ENCODE measurements at regions not wholly inside any gene's neighbourhood (a gene's known extent, or its start where the extent isn't known, plus 50 kb on each side); places are given as distances from the start of the nearest gene placed in this dataset.
"Not testable (repeated sequence)": the region's sequence is repeated elsewhere in the genome, so short reads cannot be mapped to it uniquely, and the experiment has no call there.

DNA sequence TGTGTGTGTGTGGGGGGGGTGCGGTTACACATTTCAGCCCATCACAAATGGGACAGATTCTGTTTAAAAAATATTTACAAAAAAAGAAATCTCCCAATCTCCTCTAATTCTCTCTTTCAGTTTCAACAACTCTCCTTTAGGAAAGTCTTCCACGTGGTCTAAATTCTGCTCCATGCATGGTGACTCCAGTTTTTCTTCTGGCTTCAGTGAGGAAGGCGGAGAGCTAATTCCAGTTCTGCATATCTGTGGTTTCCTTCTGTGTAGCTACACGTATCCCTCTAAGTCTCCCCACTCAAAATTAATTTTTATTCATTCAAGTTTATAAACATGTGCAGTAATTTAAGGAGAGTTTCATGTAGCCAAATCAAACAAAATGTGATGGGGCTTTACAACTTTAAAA is 111.6 kb downstream of the SLC4A3 start:
- no peak overlapping the region for H3K27ac Mint-ChIP-seq
- no peaks in the 10 kb centered on the region for H3K36me3 Mint-ChIP-seq (ENCODE audit: low read depth)

DNA sequence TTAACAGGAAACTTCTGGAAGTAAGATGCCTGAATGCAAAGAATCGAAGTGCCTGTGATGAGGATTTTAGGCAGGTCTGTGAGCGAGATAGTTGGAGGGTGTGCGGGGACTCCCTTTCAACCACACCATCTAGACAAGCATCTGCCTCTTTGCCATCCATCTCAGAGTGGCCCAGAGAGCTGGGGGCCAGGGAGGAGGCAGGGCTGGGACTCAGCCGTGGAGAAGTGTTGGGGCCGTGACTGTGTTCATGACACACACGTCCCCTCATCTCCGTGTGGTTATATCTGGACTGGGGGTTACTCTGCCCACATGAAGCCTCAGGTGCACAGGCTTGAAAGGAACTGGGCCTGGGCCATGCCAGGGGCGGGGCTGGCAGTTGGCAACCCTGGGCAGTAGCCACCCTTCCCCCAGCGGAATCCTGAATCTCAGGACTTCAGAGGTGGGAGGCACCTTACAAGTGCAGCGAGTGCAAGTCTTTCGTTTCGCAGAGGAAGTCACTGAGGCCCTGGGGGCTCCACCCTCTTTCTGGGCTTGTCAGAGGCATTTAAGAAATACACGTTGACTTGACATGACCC is 112.5 kb downstream of the SLC4A3 start:
- Mint-ChIP-seq H3K4me3 (no peak overlapping the region), H3K9me3 (no peaks in the 10 kb centered on the region), H3K4me1 (ENCODE audit: low read depth) (no peaks in the 10 kb centered on the region), H3K27me3 (peaks cover 8% of the 10 kb centered on the region), H3K27ac (no peak overlapping the region), H3K36me3 (ENCODE audit: low read depth) (no peaks in the 10 kb centered on the region)
- no peak for DNase-seq

More for the DNA sequence above, 111.6 kb downstream of the SLC4A3 start:
- Mint-ChIP-seq H3K4me3 (no peak overlapping the region), H3K4me1 (ENCODE audit: low read depth) (no peaks in the 10 kb centered on the region), H3K9me3 (no peaks in the 10 kb centered on the region), H3K27me3 (peaks cover 10% of the 10 kb centered on the region)
- no peak for DNase-seq

DNA sequence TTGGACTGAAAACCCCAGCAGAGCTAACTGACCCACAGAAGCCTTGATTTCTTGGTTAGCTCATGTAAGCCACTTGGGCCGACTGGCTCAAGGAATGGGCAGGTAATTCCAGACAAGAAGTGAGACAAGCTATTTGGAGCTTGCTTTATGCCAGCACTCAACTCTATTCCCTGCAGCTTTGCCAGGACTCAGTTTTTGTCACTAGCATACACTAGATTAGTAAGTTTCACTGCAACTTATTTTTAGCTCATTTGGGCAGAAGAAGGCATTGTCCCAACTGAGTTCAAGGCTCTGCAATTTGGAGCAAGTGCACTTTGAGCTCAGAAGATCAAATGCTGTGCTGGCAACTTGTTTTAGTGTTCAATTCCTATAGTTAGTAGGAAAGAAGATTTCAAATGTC is 116.1 kb downstream of the SLC4A3 start:
- Mint-ChIP-seq H3K36me3 (ENCODE audit: low read depth) (no peaks in the 10 kb centered on the region), H3K27ac (no peak overlapping the region), H3K9me3 (no peaks in the 10 kb centered on the region), H3K4me1 (ENCODE audit: low read depth) (no peaks in the 10 kb centered on the region), H3K4me3 (no peak overlapping the region), H3K27me3 (peaks cover 3% of the 10 kb centered on the region)
- no peak for DNase-seq

DNA sequence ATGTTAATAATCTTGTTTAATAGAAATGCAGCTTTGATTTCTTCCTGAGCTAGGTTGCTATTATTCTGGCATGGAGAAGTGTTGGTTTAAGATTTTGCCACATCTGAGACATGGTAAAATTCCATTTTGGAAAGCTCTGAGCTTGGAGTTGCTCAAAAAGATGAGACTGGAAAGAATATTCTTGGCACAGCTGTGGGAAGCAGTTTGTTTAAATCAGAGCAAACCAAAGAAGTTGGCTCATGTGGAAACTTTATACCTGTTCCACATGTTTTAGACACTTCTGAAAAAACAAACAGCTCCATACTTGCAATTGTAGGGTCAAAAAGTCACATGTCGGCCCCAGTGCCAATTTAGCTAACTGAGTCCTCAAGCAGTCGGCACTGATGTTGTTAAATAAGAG is 116.6 kb downstream of the SLC4A3 start:
- Mint-ChIP-seq H3K4me3 (no peak overlapping the region), H3K27me3 (peaks cover 7% of the 10 kb centered on the region), H3K9me3 (no peaks in the 10 kb centered on the region), H3K36me3 (ENCODE audit: low read depth) (no peaks in the 10 kb centered on the region), H3K27ac (no peak overlapping the region), H3K4me1 (ENCODE audit: low read depth) (no peaks in the 10 kb centered on the region)
- DNase-seq, result no peak

DNA sequence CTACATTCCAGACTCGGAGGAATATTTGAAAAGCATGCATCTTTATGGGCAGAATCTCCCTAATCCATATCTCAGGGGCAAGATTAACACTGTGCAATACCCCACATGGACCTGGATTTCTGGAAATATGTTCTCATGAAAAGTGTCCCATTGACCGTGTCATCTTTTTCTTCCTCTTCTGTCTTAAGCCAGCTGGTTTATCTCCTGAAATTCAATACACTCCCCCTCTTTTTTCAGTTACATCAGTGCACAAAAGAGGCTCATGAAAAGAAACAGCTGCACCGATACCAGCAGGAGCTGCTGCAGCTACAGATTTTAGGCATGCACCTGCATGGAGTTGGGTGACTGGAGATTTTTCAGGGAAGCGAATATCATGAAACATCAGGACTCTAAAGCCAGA is 117.2 kb downstream of the SLC4A3 start:
- Mint-ChIP-seq H3K4me1 (ENCODE audit: low read depth) (no peaks in the 10 kb centered on the region), H3K27ac (no peak overlapping the region), H3K9me3 (no peaks in the 10 kb centered on the region), H3K36me3 (ENCODE audit: low read depth) (no peaks in the 10 kb centered on the region), H3K27me3 (peaks cover 11% of the 10 kb centered on the region), H3K4me3 (no peak overlapping the region)
- DNase-seq, result no peak

DNA sequence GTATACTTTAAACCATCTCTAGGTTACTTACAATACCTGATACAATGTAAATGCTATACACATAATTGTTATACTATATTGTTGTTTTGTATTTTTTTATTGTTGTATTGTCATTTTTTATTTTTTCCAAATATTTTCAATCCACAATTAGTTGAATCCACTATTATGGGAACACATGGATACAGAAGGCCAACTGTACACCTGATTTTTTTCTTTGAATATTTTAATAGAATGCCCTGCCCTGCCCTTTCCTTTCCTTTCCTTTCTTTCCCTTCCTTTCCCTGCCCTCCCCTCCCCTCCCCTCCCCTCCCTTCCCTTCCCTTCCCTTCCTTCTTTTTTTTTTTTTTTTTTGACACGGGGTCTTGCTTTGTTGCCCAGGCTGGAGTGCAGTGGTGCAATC is 120.2 kb downstream of the SLC4A3 start:
- Mint-ChIP-seq H3K27ac (no peak overlapping the region), H3K4me1 (ENCODE audit: low read depth) (no peaks in the 10 kb centered on the region), H3K4me3 (no peak overlapping the region)

DNA sequence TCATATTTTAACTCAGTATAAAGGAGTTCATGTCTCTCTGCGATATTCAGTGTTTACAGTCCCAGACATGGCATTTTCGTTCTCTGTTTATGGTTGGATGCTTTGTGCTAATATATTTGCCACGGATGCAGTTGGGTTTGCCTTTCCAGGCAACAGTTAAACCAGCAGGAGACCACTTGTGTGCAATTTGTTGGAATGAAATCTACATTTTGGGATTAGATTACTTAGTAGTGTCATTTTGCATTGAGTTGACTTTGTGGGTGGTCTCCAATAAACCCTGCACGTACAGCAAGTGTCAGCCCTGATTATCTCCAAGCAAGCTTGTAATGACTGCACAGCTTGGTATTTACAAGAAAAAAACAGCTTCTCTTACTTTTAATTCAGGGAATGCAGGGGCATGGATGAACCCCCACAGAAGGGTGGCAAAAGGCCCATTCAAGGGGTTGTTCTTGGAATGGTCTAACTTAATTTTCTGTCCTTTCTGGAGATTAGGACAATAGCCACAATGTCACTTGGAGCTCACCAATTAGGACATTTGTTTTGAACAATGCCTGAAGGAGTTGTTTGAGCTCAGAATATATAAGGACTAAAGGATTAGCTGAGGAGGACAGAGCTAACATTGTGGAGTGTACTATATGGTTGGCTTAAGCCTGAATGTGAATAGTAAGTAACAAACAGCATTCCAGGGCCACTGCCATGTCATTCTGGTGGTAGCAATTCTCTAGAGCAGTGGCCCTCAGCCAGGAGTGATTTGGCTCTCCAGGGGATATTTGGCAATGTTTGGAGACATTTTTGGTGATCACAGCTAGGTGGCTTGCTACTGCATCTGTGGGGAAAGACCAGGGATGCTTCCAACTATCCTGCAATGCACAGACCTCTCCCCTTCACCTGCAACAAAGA is 121.5 kb downstream of the SLC4A3 start:
- Mint-ChIP-seq H3K27ac (no peak overlapping the region), H3K9me3 (peaks cover 5% of the 10 kb centered on the region), H3K27me3 (peaks cover 11% of the 10 kb centered on the region), H3K4me3 (no peak overlapping the region), H3K36me3 (ENCODE audit: low read depth) (no peaks in the 10 kb centered on the region), H3K4me1 (ENCODE audit: low read depth) (no peaks in the 10 kb centered on the region)
- DNase-seq, result no peak

More for the DNA sequence above, 120.2 kb downstream of the SLC4A3 start:
- peaks cover 11% of the 10 kb centered on the region for H3K27me3 Mint-ChIP-seq
- no peak for DNase-seq
- H3K36me3 Mint-ChIP-seq (ENCODE audit: low read depth), result no peaks in the 10 kb centered on the region
- H3K9me3 Mint-ChIP-seq, result peaks cover 5% of the 10 kb centered on the region

DNA sequence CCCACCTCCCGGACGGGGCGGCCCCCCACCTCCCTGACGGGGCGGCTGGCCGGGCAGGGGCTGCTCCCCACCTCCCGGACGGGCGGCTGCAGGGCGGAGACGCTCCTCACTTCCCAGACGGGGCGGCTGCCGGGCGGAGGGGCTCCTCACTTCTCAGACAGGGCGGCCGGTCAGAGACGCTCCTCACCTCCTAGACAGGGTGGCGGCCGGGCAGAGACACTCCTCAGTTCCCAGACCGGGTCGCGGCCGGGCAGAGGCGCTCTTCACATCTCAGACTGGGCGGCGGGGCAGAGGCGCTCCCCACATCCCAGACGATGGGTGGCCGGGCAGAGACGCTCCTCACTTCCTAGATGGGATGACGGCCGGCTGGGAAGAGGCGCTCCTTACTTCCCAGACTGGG is 123.7 kb downstream of the SLC4A3 start:
- not testable (repeated sequence) for H3K4me1 Mint-ChIP-seq (ENCODE audit: low read depth); H3K9me3 Mint-ChIP-seq; H3K4me3 Mint-ChIP-seq; H3K27ac Mint-ChIP-seq; DNase-seq; H3K36me3 Mint-ChIP-seq (ENCODE audit: low read depth)
- H3K27me3 Mint-ChIP-seq, result peaks cover 16% of the 10 kb centered on the region

DNA sequence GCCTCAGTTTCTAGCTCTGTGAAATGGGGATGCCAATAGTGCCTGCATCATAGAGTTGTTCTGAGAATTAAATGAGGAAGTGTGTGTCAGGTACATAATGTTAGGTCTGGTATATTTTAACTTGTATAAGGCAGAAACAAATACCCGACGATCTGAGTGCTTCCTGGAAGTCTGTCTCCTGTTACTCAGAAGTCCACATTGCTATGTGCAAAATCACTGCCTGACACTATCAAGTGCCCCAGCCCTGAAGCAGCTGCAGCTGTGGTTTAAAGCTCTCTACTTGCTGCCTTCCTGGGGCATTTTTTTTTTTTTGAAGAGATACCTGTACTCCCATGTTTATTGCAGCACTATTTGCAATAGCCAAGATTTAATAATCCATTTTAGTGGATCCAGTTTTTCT is 125.3 kb downstream of the SLC4A3 start:
- no peak for DNase-seq
- Mint-ChIP-seq H3K4me3 (no peak overlapping the region), H3K27me3 (peaks cover 16% of the 10 kb centered on the region), H3K9me3 (peaks cover 7% of the 10 kb centered on the region), H3K4me1 (ENCODE audit: low read depth) (no peaks in the 10 kb centered on the region), H3K36me3 (ENCODE audit: low read depth) (no peaks in the 10 kb centered on the region), H3K27ac (no peak overlapping the region)

DNA sequence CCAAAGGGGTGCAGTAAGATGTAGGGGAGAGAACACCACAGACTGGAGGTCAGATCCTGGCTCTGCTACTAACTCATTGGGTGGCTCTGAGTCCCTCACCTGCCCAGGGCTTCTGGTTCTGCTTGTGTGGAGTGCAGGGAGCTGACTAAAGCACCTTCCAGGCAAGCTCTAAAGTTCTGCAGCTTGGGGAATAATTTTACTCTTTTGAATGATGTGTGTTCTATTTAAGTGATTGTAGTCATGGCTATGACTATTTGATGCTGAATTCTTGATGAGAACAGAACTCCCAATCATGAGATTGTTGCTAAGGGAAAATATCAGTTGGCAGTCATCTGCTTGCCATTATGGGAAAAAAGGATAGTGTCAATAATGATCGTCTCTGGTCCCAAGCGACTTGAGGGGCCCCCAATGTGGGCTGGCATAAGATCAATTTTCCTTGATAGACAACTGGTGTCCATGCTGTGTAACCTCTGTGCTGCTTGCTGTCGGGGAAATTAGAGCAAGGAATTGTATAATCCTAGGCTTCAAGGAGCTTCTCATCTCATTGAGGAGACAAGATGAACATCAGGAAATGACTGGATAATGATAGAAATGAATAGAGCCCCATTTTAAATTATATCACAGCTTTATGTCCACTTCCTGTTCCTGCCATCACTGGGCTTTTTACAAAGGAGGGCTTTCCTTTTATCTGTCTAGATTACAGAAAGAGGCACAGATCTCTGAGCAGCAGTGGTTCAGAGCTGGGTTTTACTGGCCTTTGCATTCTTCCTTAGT is 131.7 kb downstream of the SLC4A3 start:
- Mint-ChIP-seq H3K27me3 (peaks cover 15% of the 10 kb centered on the region), H3K4me1 (ENCODE audit: low read depth) (no peaks in the 10 kb centered on the region), H3K9me3 (peaks cover 2% of the 10 kb centered on the region), H3K27ac (no peak overlapping the region), H3K36me3 (ENCODE audit: low read depth) (no peaks in the 10 kb centered on the region), H3K4me3 (no peak overlapping the region)
- DNase-seq, result no peak

DNA sequence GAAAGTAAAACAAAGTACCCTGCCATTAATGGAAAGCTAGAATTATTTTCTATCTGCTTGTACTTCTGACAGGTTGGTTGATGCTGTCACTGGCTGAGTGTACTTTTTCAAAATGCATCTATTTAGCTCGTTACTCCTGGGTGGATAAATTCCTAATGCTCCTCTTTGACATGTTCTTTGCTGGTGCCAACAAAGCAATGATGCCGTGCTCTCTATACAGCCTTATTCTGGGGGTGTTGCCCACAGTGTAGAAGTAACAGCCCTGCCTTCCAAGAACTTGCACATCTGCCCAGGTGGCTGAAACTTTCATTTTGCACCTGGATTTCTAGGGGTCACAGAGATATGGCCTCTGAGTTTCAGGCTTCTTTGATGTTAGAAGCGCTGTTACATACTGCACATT is 132.4 kb downstream of the SLC4A3 start:
- Mint-ChIP-seq H3K4me3 (no peak overlapping the region), H3K4me1 (ENCODE audit: low read depth) (no peaks in the 10 kb centered on the region)

DNA sequence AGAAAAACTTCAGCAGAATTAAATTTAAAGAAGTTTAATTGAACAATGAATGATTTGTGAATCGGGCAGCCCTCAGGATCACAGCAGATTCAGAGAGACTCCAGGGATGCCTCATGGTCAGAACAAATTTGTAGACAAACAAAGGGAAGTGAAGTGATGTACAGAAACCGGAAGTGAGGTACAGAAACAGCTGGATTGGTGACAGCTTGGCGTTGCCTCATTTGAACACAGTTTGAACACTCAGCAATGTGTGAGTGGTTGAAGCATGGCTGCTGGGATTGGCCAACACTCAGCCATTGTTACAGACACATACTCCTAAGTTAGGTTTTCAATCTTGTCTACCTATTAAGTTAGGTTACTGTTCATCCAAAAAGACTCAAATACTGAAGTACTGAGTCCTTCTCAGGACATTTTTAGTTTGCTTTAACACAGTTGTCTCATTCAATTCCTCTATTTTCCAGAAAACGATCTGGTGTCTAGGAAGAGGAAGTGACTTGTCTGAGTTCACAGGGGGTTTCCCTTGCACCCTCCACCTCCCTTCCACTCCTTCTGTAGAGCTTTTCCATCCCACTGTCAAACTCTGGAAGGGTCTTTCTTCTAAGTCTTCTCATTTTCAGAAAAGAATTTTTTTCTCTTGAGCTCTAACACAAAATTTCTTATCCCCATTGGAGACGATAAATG is 137.9 kb downstream of the SLC4A3 start:
- H3K27me3 Mint-ChIP-seq, result peaks cover 12% of the 10 kb centered on the region
- no peak for DNase-seq
- H3K4me1 Mint-ChIP-seq (ENCODE audit: low read depth), result no peaks in the 10 kb centered on the region
- H3K4me3 Mint-ChIP-seq, result no peak overlapping the region
- no peak overlapping the region for H3K27ac Mint-ChIP-seq
- no peaks in the 10 kb centered on the region for H3K36me3 Mint-ChIP-seq (ENCODE audit: low read depth)
- no peaks in the 10 kb centered on the region for H3K9me3 Mint-ChIP-seq

More for the DNA sequence above, 132.4 kb downstream of the SLC4A3 start:
- Mint-ChIP-seq H3K27me3 (peaks cover 15% of the 10 kb centered on the region), H3K9me3 (peaks cover 2% of the 10 kb centered on the region), H3K27ac (no peak overlapping the region), H3K36me3 (ENCODE audit: low read depth) (no peaks in the 10 kb centered on the region)
- DNase-seq, result no peak

DNA sequence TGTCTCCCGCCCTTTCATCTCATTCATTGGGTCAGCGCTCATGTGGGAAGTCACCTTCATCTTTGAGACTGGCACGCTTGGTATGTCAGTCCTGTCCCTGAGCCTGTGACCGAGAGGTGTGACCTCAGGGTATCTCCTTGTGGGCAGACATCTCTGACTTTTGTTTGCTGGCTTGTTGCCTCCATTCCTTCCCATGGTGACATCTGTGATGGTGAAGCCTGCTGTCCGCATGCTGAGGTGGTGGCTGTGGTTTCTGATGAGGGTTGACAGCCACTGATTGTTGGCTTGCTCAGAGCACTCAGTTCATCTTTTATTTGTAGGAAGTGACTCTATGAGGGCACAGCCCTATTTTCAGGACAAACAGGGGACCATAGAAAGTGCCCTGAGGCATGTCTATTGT is 139.2 kb downstream of the SLC4A3 start:
- H3K4me3 Mint-ChIP-seq, result no peak overlapping the region
- no peaks in the 10 kb centered on the region for H3K9me3 Mint-ChIP-seq
- no peak overlapping the region for H3K27ac Mint-ChIP-seq
- H3K4me1 Mint-ChIP-seq (ENCODE audit: low read depth), result no peaks in the 10 kb centered on the region
- DNase-seq, result no peak
- no peaks in the 10 kb centered on the region for H3K36me3 Mint-ChIP-seq (ENCODE audit: low read depth)
- peaks cover 3% of the 10 kb centered on the region for H3K27me3 Mint-ChIP-seq

DNA sequence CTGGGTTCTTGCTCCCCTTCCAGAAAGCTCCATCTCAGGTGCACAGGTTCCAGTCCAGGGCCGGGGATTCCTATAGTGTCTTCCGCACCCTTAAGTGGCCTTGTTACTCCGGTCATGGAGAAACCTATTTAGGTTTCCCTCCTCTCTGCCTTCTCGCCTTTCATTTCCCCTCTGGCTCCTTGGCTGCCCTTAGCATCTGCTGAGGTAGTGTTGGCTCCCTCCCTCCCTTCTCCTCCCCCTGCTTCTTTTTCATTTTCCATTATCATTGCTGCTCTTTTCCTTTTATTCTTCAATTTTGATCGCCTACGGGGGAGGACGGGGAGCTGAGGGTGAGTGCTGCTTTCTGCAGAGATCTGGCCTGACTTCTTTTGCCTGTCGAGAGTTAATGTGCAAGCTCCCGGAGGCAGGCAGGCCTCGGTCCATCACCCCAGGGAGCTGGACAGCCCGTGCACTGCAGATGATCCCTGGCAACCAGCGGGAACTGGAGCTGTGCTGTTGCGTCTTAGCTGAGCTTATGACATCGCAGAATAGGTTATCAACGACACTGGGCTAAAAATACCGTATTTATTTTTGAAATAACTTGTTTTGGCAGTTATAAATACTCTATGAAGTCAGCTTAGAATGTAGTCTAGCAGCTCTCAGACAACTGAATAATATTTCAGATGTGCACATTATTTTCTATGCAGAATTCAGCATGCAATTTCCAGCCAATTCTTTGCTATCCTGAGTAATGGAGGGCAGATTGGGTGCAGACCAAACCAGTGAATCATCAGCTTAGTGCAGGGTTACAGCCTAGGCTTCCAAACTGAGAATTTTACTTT is 141.9 kb downstream of the SLC4A3 start:
- Mint-ChIP-seq H3K9me3 (no peaks in the 10 kb centered on the region), H3K4me1 (ENCODE audit: low read depth) (no peaks in the 10 kb centered on the region), H3K36me3 (ENCODE audit: low read depth) (no peaks in the 10 kb centered on the region), H3K27me3 (peaks cover 3% of the 10 kb centered on the region), H3K27ac (no peak overlapping the region), H3K4me3 (no peak overlapping the region)
- DNase-seq, result no peak

Data from activated T-cell treated with anti-CD3 and anti-CD28 coated beads, Interleukin-2, amount 50 U/mL, for 24 hours (primary cell).